PFSK-1 (cell line): ENCODE measurements at regions not wholly inside any gene's neighbourhood (a gene's known extent, or its start where the extent isn't known, plus 50 kb on each side); places are given as distances from the start of the nearest gene placed in this dataset.

Experiments
- SIN3A ChIP-seq: IDR thresholded peaks from 2 replicates; pipeline ENCODE4 v1.6.1; 2012; ENCODE audit warnings: mild to moderate bottlenecking, low read length, moderate library complexity, borderline replicate concordance; ENCODE audit not compliant: insufficient read depth
- TF ChIP-seq, protein P1 (sequence below), 2 experiments: IDR thresholded peaks; 2 replicates each; pipeline versions ENCODE4 v1.6.1 to v1.8.0; 2011 to 2012; ENCODE audit warnings: low read depth in 2 of 2, low read length in 2 of 2, control low read depth in 1 of 2, inconsistent platforms in 1 of 2, mild to moderate bottlenecking in 1 of 2, moderate library complexity in 1 of 2; ENCODE audit not compliant: insufficient read depth in 1 of 2

DNA sequence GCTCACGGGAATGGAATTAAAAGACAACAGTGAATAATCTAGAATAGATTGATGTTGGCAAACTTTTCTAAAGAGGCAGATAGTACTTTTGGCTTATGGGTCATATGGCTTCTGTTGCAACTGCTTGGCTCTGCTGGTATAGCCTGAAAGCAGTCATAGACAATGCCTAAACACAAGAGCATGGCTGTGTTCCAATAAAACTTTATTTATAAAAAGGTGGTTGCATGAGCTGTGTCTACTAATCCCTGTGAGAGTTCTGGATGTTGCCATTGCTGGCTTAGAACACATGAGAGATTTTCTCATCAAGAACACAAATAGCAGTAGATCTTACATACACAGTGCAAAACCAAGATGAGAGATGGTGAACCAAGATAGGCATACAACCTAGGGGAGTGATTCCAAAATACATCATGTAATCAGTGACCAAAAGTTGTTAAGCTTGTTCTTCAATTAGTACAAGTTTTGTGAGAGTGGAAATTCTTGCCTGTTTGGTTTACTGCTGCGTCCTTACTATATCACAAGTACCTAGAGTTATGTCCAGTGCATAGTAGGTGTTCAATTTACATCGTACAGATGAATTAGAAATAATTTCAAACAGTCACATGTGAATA lies 380.0 kb downstream of the METTL4 start:
- no peak for TF ChIP-seq SIN3A
- TF ChIP-seq, protein P1, sequence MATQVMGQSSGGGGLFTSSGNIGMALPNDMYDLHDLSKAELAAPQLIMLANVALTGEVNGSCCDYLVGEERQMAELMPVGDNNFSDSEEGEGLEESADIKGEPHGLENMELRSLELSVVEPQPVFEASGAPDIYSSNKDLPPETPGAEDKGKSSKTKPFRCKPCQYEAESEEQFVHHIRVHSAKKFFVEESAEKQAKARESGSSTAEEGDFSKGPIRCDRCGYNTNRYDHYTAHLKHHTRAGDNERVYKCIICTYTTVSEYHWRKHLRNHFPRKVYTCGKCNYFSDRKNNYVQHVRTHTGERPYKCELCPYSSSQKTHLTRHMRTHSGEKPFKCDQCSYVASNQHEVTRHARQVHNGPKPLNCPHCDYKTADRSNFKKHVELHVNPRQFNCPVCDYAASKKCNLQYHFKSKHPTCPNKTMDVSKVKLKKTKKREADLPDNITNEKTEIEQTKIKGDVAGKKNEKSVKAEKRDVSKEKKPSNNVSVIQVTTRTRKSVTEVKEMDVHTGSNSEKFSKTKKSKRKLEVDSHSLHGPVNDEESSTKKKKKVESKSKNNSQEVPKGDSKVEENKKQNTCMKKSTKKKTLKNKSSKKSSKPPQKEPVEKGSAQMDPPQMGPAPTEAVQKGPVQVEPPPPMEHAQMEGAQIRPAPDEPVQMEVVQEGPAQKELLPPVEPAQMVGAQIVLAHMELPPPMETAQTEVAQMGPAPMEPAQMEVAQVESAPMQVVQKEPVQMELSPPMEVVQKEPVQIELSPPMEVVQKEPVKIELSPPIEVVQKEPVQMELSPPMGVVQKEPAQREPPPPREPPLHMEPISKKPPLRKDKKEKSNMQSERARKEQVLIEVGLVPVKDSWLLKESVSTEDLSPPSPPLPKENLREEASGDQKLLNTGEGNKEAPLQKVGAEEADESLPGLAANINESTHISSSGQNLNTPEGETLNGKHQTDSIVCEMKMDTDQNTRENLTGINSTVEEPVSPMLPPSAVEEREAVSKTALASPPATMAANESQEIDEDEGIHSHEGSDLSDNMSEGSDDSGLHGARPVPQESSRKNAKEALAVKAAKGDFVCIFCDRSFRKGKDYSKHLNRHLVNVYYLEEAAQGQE (IDR thresholded peaks at IDR 0.05; ENCODE audit: insufficient read depth in 1 of 2, low read depth in 2 of 2, low read length in 2 of 2), result no peak
